ENCODE measurements at regions not wholly inside any gene's neighbourhood (a gene's known extent, or its start where the extent isn't known, plus 50 kb on each side); places are given as distances from the start of the nearest gene placed in this dataset.
"Not testable (repeated sequence)": the region's sequence is repeated elsewhere in the genome, so short reads cannot be mapped to it uniquely, and the experiment has no call there.

GRCh38 chr11:22536071-22536470, 89.6 kb downstream of the FANCF start:
- no peak for DNase-seq (ENCODE audit: low read depth, low spot score)
- ChIA-PET POLR2A (no interaction called here), CTCF (no interaction called here)
- ATAC-seq: no peak
- intact Hi-C loops (cut with micrococcal nuclease; ENCODE audit: unreplicated experiment) (no loop called here), in situ Hi-C loops (cut with HindIII; ENCODE audit: low pct_unique_long_range_greater_than_20kb, low sequenced_read_pairs) (no loop called here)
- no peaks in the 10 kb centered on the region for H3K36me3 ChIP-seq (ENCODE audit: control insufficient read depth, insufficient read depth, low read length)
- TF ChIP-seq, protein P1, sequence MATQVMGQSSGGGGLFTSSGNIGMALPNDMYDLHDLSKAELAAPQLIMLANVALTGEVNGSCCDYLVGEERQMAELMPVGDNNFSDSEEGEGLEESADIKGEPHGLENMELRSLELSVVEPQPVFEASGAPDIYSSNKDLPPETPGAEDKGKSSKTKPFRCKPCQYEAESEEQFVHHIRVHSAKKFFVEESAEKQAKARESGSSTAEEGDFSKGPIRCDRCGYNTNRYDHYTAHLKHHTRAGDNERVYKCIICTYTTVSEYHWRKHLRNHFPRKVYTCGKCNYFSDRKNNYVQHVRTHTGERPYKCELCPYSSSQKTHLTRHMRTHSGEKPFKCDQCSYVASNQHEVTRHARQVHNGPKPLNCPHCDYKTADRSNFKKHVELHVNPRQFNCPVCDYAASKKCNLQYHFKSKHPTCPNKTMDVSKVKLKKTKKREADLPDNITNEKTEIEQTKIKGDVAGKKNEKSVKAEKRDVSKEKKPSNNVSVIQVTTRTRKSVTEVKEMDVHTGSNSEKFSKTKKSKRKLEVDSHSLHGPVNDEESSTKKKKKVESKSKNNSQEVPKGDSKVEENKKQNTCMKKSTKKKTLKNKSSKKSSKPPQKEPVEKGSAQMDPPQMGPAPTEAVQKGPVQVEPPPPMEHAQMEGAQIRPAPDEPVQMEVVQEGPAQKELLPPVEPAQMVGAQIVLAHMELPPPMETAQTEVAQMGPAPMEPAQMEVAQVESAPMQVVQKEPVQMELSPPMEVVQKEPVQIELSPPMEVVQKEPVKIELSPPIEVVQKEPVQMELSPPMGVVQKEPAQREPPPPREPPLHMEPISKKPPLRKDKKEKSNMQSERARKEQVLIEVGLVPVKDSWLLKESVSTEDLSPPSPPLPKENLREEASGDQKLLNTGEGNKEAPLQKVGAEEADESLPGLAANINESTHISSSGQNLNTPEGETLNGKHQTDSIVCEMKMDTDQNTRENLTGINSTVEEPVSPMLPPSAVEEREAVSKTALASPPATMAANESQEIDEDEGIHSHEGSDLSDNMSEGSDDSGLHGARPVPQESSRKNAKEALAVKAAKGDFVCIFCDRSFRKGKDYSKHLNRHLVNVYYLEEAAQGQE (IDR thresholded peaks at IDR 0.05; ENCODE audit: insufficient read depth in 1 of 2, low read depth in 2 of 2, low read length in 1 of 2): no peak
- TF ChIP-seq CTCF (IDR thresholded peaks at IDR 0.05) (no peak), TCF7L2 (IDR thresholded peaks at IDR 0.05; ENCODE audit: low read depth, low read length) (no peak), SIN3A (IDR thresholded peaks at IDR 0.05; ENCODE audit: borderline replicate concordance, insufficient read depth, low read depth, low read length) (no peak), POLR2AphosphoS5 (IDR thresholded peaks at IDR 0.05; ENCODE audit: low read depth, low read length) (no peak)
- no peaks in the 10 kb centered on the region for H3K9me3 ChIP-seq (ENCODE audit: control insufficient read depth, insufficient read depth, low read depth, low read length)
- no peaks in the 10 kb centered on the region for H3K27me3 ChIP-seq (ENCODE audit: control insufficient read depth, insufficient read depth, low read length)
- H3K4me3 ChIP-seq (ENCODE audit: low read depth in 2 of 2, low read length in 2 of 2): no peak overlapping the region
- BruUV-seq (replicated peaks): no TSS peak
- no peaks in the 10 kb centered on the region for H3K4me1 ChIP-seq (ENCODE audit: control insufficient read depth, insufficient read depth, low read length)
- H3K27ac ChIP-seq (ENCODE audit: low read length): no peak overlapping the region

GRCh38 chr11:22528612-22529429, 96.8 kb downstream of the FANCF start:
- H3K4me1 ChIP-seq (ENCODE audit: control insufficient read depth, insufficient read depth, low read length); POLR2A ChIA-PET; BruUV-seq (replicated peaks); CTCF ChIA-PET; in situ Hi-C loops (cut with HindIII; ENCODE audit: low pct_unique_long_range_greater_than_20kb, low sequenced_read_pairs); intact Hi-C loops (cut with micrococcal nuclease; ENCODE audit: unreplicated experiment); ATAC-seq; H3K9me3 ChIP-seq (ENCODE audit: control insufficient read depth, insufficient read depth, low read depth, low read length); H3K27me3 ChIP-seq (ENCODE audit: control insufficient read depth, insufficient read depth, low read length); H3K4me3 ChIP-seq (ENCODE audit: low read depth in 2 of 2, low read length in 2 of 2); DNase-seq (ENCODE audit: low read depth, low spot score); H3K36me3 ChIP-seq (ENCODE audit: control insufficient read depth, insufficient read depth, low read length); H3K27ac ChIP-seq (ENCODE audit: low read length): not testable (repeated sequence)

DNA sequence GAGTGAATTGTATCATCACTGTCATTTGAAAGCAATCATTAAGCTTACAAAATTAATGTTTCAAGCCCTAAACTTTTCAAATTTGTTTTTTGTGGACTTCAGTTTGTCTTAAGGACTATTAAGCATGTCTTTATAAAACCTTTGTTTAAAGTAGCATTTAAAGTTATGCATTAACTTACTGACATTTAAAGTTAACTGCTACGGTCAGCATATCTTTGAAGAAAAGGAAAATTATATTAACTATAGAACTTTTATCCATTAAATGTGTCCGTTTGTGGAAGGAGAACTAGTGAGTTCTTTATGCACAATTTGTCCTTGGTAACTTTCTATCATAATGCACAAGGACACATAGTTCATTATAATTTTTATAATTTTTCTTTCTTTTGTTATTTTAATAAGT, 103.4 kb downstream of the FANCF start:
- Histone ChIP-seq H3K4me1 (ENCODE audit: control insufficient read depth, insufficient read depth, low read length) (no peaks in the 10 kb centered on the region), H3K27ac (ENCODE audit: low read length) (no peak overlapping the region), H3K4me3 (ENCODE audit: low read depth in 2 of 2, low read length in 2 of 2) (no peak overlapping the region), H3K9me3 (ENCODE audit: control insufficient read depth, insufficient read depth, low read depth, low read length) (no peaks in the 10 kb centered on the region), H3K27me3 (ENCODE audit: control insufficient read depth, insufficient read depth, low read length) (no peaks in the 10 kb centered on the region), H3K36me3 (ENCODE audit: control insufficient read depth, insufficient read depth, low read length) (no peaks in the 10 kb centered on the region)
- no peak for ATAC-seq
- no peak for DNase-seq (ENCODE audit: low read depth, low spot score)
- intact Hi-C loops (cut with micrococcal nuclease; ENCODE audit: unreplicated experiment): no loop called here
- no TSS peak for BruUV-seq (replicated peaks)
- in situ Hi-C loops (cut with HindIII; ENCODE audit: low pct_unique_long_range_greater_than_20kb, low sequenced_read_pairs): no loop called here
- ChIA-PET CTCF (no interaction called here), POLR2A (no interaction called here)
- TF ChIP-seq TCF7L2 (IDR thresholded peaks at IDR 0.05; ENCODE audit: low read depth, low read length): no peak
- TF ChIP-seq, protein P1 (IDR thresholded peaks at IDR 0.05; ENCODE audit: insufficient read depth in 1 of 2, low read depth in 2 of 2, low read length in 1 of 2): no peak
